ENCODE measurements at regions not wholly inside any gene's neighbourhood (a gene's known extent, or its start where the extent isn't known, plus 50 kb on each side); places are given as distances from the start of the nearest gene placed in this dataset.

GRCh38 chr9:7909537-7909936 is 110.0 kb upstream of the DMAC1 start:
- Histone ChIP-seq H3K4me3 (no peak overlapping the region), H3K9ac (ENCODE audit: insufficient read length) (no peak overlapping the region), H3K27ac (no peak overlapping the region), H3K9me3 (ENCODE audit: low read depth, low read length) (no peaks in the 10 kb centered on the region), H3K36me3 (ENCODE audit: insufficient read depth, low read length) (no peaks in the 10 kb centered on the region)
- TF ChIP-seq FOXP2 (optimal IDR thresholded peaks at IDR 0.05; ENCODE audit: control extremely low read depth, extremely low read length, insufficient read depth) (no peak), EZH2 (IDR thresholded peaks at IDR 0.05) (no peak), POLR2AphosphoS5 (IDR thresholded peaks at IDR 0.05; ENCODE audit: borderline replicate concordance, low read depth, low read length) (no peak)
- DNase-seq (ENCODE audit: low read depth, low spot score), result no peak

DNA sequence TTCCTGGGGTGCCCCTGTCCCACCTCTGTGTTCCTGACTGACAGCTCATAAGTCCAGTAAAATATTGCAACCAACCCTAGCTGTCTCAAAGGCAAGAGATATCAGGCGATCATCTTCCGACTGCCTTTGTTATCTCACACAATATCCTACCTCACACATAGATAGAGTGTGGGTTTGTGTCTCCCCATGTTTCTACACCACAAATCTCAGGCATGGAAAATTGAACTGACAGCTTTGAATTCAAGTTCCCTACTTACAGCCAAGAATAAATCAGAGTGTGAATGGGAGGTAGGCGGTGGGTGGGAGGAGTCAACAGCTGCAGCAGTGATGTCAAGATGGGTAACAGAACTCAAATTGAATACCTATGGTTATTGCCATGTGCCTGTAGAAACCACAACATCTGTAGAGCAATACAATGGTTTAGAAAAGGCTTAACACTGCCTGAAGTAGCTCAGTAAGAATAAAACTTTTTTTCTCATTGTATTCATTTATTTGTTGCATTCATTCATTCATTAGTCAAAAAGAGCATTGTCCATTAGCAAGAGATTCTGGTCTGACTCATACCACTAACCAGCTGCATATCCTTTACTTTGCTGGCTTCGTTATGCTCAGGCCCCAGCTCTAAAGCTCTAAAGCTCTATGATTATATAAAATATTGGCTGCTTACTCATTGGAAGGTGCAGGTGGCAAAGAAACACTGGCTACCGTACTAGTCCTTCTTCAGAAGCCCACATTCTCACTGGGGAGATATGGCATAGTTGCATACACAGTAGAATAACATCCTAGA is 108.2 kb upstream of the DMAC1 start:
- no peak overlapping the region for H3K4me3 ChIP-seq
- no peaks in the 10 kb centered on the region for H3K9me3 ChIP-seq (ENCODE audit: low read depth, low read length)
- DNase-seq (ENCODE audit: low read depth, low spot score), result no peak
- no peak for TF ChIP-seq FOXP2 (optimal IDR thresholded peaks at IDR 0.05; ENCODE audit: control extremely low read depth, extremely low read length, insufficient read depth)
- TF ChIP-seq EZH2 (IDR thresholded peaks at IDR 0.05), result no peak
- TF ChIP-seq POLR2AphosphoS5 (IDR thresholded peaks at IDR 0.05; ENCODE audit: borderline replicate concordance, low read depth, low read length), result no peak
- no peaks in the 10 kb centered on the region for H3K36me3 ChIP-seq (ENCODE audit: insufficient read depth, low read length)
- no peak overlapping the region for H3K9ac ChIP-seq (ENCODE audit: insufficient read length)
- no peak overlapping the region for H3K27ac ChIP-seq

DNA sequence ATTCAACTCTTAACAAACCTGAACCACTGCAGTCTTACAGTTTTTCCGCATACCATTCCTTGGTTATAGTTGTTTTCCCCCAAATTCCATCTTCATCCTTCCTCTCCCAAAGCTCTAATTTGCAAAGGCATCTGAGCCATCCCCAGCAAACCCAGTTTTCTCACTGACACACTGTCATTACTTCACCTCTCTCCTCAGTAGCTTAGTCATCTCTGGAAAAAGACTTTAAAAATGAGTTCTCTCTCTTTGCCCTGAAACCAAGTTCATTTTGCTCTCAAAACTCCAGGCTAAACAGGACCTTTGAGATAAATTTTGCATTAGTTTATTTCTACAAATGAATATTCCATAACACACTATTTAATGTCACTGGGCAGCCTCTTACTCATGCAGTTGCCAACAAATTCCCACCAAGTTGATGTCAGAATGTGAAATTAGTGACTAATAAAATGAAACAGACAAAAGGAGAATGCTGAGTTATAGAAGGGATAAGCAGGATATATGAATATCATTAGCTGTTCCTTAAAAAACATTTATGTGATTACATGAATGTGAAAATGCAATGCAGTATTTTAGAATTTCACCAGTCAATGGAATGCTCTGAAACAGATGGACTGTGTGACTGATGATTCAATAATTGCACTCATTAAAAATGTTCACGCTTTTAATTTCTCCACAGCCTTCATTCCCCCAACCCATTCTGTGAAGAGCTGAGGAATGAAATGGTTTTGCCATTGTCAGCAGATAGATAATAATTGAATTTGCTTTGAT is 107.4 kb upstream of the DMAC1 start:
- H3K4me3 ChIP-seq, result no peak overlapping the region
- H3K9me3 ChIP-seq (ENCODE audit: low read depth, low read length), result no peaks in the 10 kb centered on the region
- H3K36me3 ChIP-seq (ENCODE audit: insufficient read depth, low read length), result no peaks in the 10 kb centered on the region
- H3K9ac ChIP-seq (ENCODE audit: insufficient read length), result no peak overlapping the region
- DNase-seq (ENCODE audit: low read depth, low spot score), result no peak
- TF ChIP-seq FOXP2 (optimal IDR thresholded peaks at IDR 0.05; ENCODE audit: control extremely low read depth, extremely low read length, insufficient read depth) (no peak), POLR2AphosphoS5 (IDR thresholded peaks at IDR 0.05; ENCODE audit: borderline replicate concordance, low read depth, low read length) (no peak), EZH2 (IDR thresholded peaks at IDR 0.05) (no peak)
- H3K27ac ChIP-seq, result no peak overlapping the region

DNA sequence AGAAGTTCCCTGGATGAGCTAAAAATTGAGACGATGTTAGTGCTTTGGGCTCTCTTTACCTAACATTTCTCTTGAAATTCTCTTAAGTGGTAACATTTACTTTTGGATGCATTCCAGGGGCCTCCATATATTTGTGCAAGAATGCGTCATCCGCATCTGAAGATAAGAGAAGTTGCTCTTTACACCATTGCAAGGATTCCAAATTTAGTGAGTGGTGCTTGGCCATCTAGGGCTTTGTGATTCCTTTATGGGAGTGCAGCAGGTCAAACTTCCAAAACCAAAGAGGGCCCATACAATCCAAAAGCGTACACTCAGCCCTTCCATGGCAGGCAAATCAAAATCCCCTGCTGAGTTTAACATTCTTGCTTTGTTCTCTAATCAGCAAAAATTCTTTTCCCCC is 102.0 kb upstream of the DMAC1 start:
- Histone ChIP-seq H3K9me3 (ENCODE audit: low read depth, low read length) (no peaks in the 10 kb centered on the region), H3K27ac (no peak overlapping the region), H3K4me3 (no peak overlapping the region), H3K36me3 (ENCODE audit: insufficient read depth, low read length) (no peaks in the 10 kb centered on the region), H3K9ac (ENCODE audit: insufficient read length) (no peak overlapping the region)
- TF ChIP-seq FOXP2 (optimal IDR thresholded peaks at IDR 0.05; ENCODE audit: control extremely low read depth, extremely low read length, insufficient read depth), result no peak
- no peak for TF ChIP-seq EZH2 (IDR thresholded peaks at IDR 0.05)
- no peak for TF ChIP-seq POLR2AphosphoS5 (IDR thresholded peaks at IDR 0.05; ENCODE audit: borderline replicate concordance, low read depth, low read length)
- DNase-seq (ENCODE audit: low read depth, low spot score), result no peak

GRCh38 chr9:7900541-7900940 is 101.0 kb upstream of the DMAC1 start:
- Histone ChIP-seq H3K36me3 (ENCODE audit: insufficient read depth, low read length) (no peaks in the 10 kb centered on the region), H3K4me3 (no peak overlapping the region), H3K27ac (no peak overlapping the region), H3K9me3 (ENCODE audit: low read depth, low read length) (no peaks in the 10 kb centered on the region), H3K9ac (ENCODE audit: insufficient read length) (no peak overlapping the region)
- DNase-seq (ENCODE audit: low read depth, low spot score), result no peak
- no peak for TF ChIP-seq EZH2 (IDR thresholded peaks at IDR 0.05)
- TF ChIP-seq POLR2AphosphoS5 (IDR thresholded peaks at IDR 0.05; ENCODE audit: borderline replicate concordance, low read depth, low read length), result no peak
- TF ChIP-seq FOXP2 (optimal IDR thresholded peaks at IDR 0.05; ENCODE audit: control extremely low read depth, extremely low read length, insufficient read depth), result no peak

- Histone ChIP-seq H3K9ac (ENCODE audit: insufficient read length) (no peak overlapping the region), H3K36me3 (ENCODE audit: insufficient read depth, low read length) (no peaks in the 10 kb centered on the region), H3K27ac (no peak overlapping the region), H3K9me3 (ENCODE audit: low read depth, low read length) (no peaks in the 10 kb centered on the region), H3K4me3 (no peak overlapping the region)
- no peak for DNase-seq (ENCODE audit: low read depth, low spot score)
- TF ChIP-seq POLR2AphosphoS5 (IDR thresholded peaks at IDR 0.05; ENCODE audit: borderline replicate concordance, low read depth, low read length), result no peak
Measured at GRCh38 chr9:7899753-7900152, 100.2 kb upstream of the DMAC1 start.

DNA sequence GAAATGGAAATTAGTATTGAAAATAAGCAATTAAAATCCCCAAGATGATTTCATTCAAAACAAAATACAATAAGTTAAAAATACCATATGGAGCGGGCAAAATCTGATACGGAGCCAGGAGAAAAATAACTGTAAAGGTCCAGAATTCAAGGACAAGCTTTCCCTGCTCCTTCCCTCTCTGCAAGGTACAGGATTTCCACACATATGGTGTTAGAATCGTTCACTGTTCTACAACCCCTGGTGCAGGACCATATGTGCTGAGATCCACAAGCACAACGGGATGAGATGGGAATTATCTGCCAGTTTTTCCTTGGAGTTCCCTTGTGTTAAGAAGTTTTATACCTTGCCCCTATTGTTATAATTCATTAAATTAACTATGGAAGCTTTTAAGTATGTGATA is 94.7 kb upstream of the DMAC1 start:
- Histone ChIP-seq H3K36me3 (ENCODE audit: insufficient read depth, low read length) (no peaks in the 10 kb centered on the region), H3K9me3 (ENCODE audit: low read depth, low read length) (no peaks in the 10 kb centered on the region), H3K4me3 (no peak overlapping the region), H3K27ac (no peak overlapping the region), H3K9ac (ENCODE audit: insufficient read length) (no peak overlapping the region)
- TF ChIP-seq FOXP2 (optimal IDR thresholded peaks at IDR 0.05; ENCODE audit: control extremely low read depth, extremely low read length, insufficient read depth), result no peak
- TF ChIP-seq EZH2 (IDR thresholded peaks at IDR 0.05), result no peak
- TF ChIP-seq POLR2AphosphoS5 (IDR thresholded peaks at IDR 0.05; ENCODE audit: borderline replicate concordance, low read depth, low read length), result no peak
- DNase-seq (ENCODE audit: low read depth, low spot score), result no peak

DNA sequence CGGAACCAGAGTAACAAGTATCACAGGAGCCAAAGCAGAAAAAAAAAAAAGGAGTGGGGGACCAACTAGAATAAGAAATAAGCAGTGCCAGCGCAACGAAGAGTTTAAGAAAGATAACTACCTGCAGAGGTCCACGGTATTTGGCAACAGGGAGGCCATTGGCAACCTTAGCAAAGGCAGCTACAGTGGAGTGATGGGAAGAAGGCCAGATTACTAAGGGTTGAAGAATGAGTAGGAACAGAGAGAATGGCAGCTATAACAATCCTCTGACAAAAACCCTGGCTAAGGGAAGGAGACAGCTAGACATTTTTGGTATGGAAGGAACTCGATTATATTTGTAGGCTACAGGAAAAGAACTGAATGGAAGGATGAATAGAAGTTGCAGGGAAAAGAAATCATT is 93.4 kb upstream of the DMAC1 start:
- TF ChIP-seq EZH2 (IDR thresholded peaks at IDR 0.05) (no peak), POLR2AphosphoS5 (IDR thresholded peaks at IDR 0.05; ENCODE audit: borderline replicate concordance, low read depth, low read length) (no peak), FOXP2 (optimal IDR thresholded peaks at IDR 0.05; ENCODE audit: control extremely low read depth, extremely low read length, insufficient read depth) (no peak)
- Histone ChIP-seq H3K4me3 (no peak overlapping the region), H3K36me3 (ENCODE audit: insufficient read depth, low read length) (no peaks in the 10 kb centered on the region), H3K27ac (no peak overlapping the region), H3K9ac (ENCODE audit: insufficient read length) (no peak overlapping the region), H3K9me3 (ENCODE audit: low read depth, low read length) (no peaks in the 10 kb centered on the region)
- no peak for DNase-seq (ENCODE audit: low read depth, low spot score)
